Skeletal muscle cell (primary cell): ENCODE measurements at regions not wholly inside any gene's neighbourhood (a gene's known extent, or its start where the extent isn't known, plus 50 kb on each side); places are given as distances from the start of the nearest gene placed in this dataset.
A peak's percentile ranks its signal among the peaks of the same experiment; 100 is the strongest.

Source experiments
- DNase-seq: peaks from one replicate; pipeline ENCODE4 v3.0.0-alpha.2; 2010; ENCODE audit warnings: low read depth
- H3K4me3 ChIP-seq: 2 replicates; pipeline ENCODE4 v1.5.1; 2011; ENCODE audit warnings: low read depth, mild to moderate bottlenecking, control low read depth, low read length, moderate library complexity

- no peak for DNase-seq
- no peak overlapping the region for H3K4me3 ChIP-seq
These were observed 435.2 kb upstream of the MGMT start for GRCh38 chr10:129031844-129032150.

GRCh38 chr10:129032372-129033313 is 434.4 kb upstream of the MGMT start:
- no peak overlapping the region for H3K4me3 ChIP-seq
- DNase-seq: no peak

GRCh38 chr10:129033340-129033739 is 433.7 kb upstream of the MGMT start:
- no peak overlapping the region for H3K4me3 ChIP-seq
- no peak for DNase-seq

- DNase-seq: no peak
- no peak overlapping the region for H3K4me3 ChIP-seq
These were observed 433.2 kb upstream of the MGMT start for GRCh38 chr10:129033790-129034272.

DNA sequence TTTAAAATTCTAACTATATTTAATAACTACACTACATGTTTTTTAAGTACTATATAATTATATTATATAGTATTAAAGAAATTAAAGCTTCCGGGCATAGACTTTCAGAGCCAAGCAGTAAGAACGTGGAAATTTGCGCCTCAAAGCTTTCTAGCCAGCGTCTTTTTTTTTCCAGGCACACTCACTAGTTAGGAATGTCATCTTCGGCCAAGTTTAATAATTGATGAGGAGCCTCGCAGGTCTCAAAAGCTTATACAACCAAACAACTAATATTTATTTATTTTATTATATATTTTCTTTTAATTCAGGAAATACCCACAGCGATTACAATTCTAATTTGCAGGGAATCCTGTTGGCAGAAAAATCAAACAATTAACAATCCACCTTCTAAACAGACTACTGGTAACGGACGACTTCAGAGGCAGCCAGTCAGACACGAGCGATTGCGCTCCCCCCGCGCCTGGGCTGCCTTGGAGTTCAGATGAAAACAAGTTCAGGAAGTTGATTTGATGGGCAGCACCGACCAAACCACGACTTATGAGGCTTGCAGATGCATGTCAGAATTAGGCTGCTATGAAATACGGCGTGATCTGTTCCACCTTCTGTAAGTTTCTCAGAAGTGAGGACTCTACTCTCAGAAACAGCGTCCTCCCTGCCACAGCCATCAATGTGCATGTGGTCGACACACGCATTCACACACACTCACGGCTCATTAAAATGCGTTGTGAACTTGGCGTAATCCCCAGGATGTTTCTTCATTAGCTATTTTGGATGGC is 431.8 kb upstream of the MGMT start:
- no peak for DNase-seq
- no peak overlapping the region for H3K4me3 ChIP-seq

DNA sequence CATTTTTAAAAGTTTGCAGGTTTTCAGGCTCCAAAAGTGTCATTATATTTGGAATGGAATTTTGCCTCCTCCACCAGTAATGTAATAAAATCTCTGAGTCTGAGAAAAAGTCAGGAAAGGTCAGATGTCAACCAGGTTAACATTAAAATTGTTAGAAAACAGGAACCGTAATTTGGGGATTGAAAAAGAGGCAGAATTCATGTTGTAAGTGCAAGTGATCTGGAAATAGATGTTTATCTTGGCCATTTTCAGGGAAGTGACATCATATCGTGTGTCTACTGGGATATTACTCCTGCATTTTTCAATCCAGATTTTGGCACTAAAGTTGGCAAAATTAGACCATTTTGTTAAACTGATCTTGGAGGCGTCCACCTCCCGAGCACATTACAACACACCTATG is 428.5 kb upstream of the MGMT start:
- H3K4me3 ChIP-seq: no peak overlapping the region
- peak; percentile 25 for DNase-seq

DNA sequence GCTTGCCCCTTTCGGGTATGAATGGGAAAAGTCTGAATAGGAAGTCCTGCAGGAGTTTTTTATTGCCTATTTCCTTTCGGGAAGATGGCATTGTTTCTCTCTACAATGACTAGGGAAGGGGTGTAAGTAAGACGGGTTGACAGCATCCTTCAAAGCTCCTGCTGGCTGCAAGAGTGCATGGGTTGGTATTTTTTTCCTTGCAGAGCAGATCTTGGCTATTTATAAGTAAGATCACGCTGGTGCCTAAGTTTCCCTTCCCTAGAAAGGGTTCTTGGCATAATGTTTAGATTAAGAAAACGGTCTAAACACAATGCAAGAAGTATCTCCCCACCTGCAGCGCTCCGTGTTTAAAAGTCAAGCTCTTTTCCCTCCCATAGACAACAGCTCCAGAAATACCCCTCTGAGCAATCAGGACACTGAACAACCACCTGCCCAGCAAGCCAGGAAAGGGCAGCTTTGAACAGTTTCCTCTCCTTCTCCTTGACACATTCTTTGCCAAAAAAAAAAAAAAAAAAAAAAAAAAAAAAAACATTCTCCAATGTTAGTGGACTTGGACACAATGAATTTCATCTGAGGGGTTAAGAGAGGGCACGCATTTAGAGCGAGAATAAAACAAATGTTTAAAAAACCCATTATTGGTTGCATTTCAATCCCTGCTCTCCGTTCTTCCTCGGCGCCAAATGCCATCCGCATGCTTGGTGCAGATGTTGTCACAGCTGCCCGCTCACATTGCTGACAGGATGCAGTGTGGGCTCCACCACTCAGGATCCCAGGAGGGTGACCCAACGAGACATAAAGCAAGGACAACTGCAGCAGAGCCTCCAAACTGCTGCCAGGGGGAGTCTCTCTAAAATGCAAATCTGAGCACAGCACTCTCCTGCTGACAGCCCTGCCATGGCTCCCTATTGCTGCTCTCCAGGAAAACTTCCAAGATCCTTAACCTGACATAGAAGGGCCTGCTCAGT is 427.4 kb upstream of the MGMT start:
- H3K4me3 ChIP-seq: no peak overlapping the region
- no peak for DNase-seq

GRCh38 chr10:129040377-129040776 is 426.7 kb upstream of the MGMT start:
- no peak for DNase-seq
- no peak overlapping the region for H3K4me3 ChIP-seq

- no peak overlapping the region for H3K4me3 ChIP-seq
These were observed 425.1 kb upstream of the MGMT start for GRCh38 chr10:129041916-129042315.

DNA sequence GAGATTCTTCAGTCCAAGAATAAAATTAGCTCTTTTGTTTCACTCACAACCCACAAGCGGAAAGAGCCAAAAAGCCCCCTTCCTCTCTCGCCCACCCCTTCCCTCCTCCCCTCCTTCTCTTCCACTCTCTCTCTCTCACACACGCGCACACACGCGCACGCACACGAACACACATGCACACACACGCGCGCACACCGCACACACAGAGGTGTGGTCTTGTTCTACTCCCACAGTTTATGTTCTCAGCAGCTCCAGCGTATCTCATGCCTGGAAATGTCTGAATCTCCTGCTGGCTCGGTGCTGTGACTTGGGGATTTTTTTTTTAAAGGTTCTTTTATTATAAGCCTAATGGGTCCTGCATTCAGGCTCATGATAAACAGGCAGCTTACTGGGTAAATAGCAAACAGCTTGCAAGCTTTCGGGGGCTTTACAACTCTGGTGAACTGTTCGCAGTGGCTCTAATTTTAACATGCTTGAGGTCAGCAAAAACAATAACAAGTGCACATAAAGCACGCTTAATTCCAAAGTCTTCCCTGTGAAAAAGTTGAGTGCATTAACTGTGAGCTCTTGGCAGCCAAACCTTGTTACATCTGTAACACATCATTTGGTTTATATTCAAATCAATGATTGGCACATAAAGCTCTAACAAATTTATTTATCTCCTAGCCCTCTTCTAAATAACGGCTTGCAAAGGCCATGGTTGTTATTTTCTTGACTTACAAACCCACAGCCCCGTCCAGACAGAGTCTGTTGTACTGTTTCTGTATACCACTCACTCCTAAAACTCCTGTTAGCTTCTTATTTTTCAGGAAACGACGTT is 424.1 kb upstream of the MGMT start:
- H3K4me3 ChIP-seq: no peak overlapping the region
- DNase-seq: no peak

More at GRCh38 chr10:129041916-129042315, 425.1 kb upstream of the MGMT start:
- no peak for DNase-seq

DNA sequence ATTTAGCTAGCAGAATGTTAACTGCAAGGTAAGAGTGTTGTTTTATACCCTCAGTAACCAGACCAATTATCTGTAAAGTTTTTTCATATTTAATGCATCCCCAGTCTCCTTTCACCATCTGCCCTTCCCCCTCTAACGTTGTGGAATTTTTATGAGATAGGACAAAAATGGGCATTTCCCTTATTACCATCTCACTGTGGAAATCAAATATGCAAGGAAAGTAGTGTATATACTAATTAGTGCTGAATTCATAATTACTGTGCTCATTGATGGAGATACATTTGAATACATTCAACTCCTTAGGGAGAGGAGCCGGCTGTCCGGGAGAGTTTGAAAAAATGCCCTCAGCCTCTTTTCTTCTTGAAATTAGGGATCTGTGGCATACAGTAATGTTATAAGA is 423.4 kb upstream of the MGMT start:
- no peak overlapping the region for H3K4me3 ChIP-seq
- no peak for DNase-seq

- no peak for DNase-seq
- H3K4me3 ChIP-seq: peak overlapping the region; percentile 32
These were observed 421.4 kb upstream of the MGMT start for GRCh38 chr10:129045599-129045998.

GRCh38 chr10:129046065-129046681 is 420.9 kb upstream of the MGMT start:
- DNase-seq: peak; percentile 75
- H3K4me3 ChIP-seq: peak overlapping the region; percentile 32

- no peak for DNase-seq
These were observed 420.1 kb upstream of the MGMT start for GRCh38 chr10:129046962-129047361.

DNA sequence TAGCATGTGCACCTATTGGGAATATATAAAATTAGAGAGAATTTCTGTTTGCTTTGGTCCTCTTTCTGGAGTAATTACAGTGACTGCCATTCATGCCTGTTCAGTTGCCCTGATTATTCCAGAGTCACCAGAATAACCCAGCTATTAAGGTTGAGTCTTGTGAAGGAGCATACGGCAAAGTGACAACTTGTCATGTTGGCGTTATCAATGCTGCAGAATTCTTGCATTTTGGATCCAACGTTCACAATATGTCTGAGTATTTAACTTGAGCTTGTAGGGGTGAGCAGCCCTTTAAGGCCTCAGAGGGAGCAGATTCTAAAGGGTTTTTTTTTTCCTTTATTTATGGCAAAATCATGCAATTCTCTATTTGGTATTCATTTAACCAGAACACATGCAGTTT is 419.4 kb upstream of the MGMT start:
- no peak overlapping the region for H3K4me3 ChIP-seq
- DNase-seq: no peak

More at GRCh38 chr10:129046962-129047361, 420.1 kb upstream of the MGMT start:
- H3K4me3 ChIP-seq: peak overlapping the region; percentile 15

- DNase-seq: no peak
- H3K4me3 ChIP-seq: no peak overlapping the region
These were observed 418.5 kb upstream of the MGMT start for GRCh38 chr10:129048513-129048912.

DNA sequence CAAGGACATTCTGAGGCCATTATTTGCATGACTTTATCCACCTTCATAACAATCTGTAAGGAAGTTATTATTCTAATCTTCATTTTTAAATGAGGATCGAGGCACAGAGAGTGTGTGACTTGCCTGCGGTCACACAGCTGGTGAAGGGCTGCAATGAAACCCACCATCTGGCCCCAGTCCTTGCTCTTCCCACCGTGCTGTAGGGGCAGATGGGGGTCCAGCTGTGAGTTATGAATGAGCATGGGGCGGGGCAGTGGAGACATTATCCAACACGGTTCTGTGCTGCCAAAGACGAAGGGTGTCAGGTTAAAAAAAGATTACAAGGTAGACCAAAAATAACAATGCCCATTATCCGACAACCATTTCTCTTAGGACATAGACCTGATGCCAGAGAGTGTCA is 417.5 kb upstream of the MGMT start:
- no peak for DNase-seq

GRCh38 chr10:129055225-129055624 is 411.8 kb upstream of the MGMT start:
- no peak overlapping the region for H3K4me3 ChIP-seq
- DNase-seq: no peak

More for the DNA sequence above, 417.5 kb upstream of the MGMT start:
- H3K4me3 ChIP-seq: no peak overlapping the region
